Right ventricle myocardium inferior (tissue), 1 donor: ENCODE measurements at regions not wholly inside any gene's neighbourhood (a gene's known extent, or its start where the extent isn't known, plus 50 kb on each side); places are given as distances from the start of the nearest gene placed in this dataset.

Experiments
- ATAC-seq: fragments of 200-7000 bp; cut with Tn5 transposase; one replicate; pipeline ENCODE4 v1.9.1; 2020; ENCODE audit warnings: mild to moderate bottlenecking, moderate library complexity
- DNase-seq: peaks from one replicate; pipeline ENCODE4 v3.0.0; 2021; ENCODE audit errors: missing footprints
- intact Hi-C: fragments of 100-400 bp; cut with DNase I; formaldehyde crosslinking; loops from one replicate; pipeline ENCODE4 v1.11.0; 2022
- donor health status: DM: no; HTN: yes; CAD: no; lungs with severe emphysema.

GRCh38 chr1:199264911-199265310 lies 626.1 kb downstream of the PTPRC start:
- intact Hi-C loops: no loop called here
- ATAC-seq (no peak), DNase-seq (no peak)

GRCh38 chr1:199265319-199265718 lies 626.5 kb downstream of the PTPRC start:
- ATAC-seq: no peak
- DNase-seq: no peak
- intact Hi-C loops: no loop called here

- ATAC-seq: no peak
- no peak for DNase-seq
- intact Hi-C loops: no loop called here
Observed at GRCh38 chr1:199269241-199269640, 630.4 kb downstream of the PTPRC start.

GRCh38 chr1:199272139-199272544 lies 633.3 kb downstream of the PTPRC start:
- no peak for ATAC-seq
- intact Hi-C loops: no loop called here
- no peak for DNase-seq

- DNase-seq (no peak), ATAC-seq (no peak)
- intact Hi-C loops: no loop called here
Observed at GRCh38 chr1:199272628-199273086, 633.8 kb downstream of the PTPRC start.

- DNase-seq (no peak), ATAC-seq (no peak)
- intact Hi-C loops: no loop called here
Observed at GRCh38 chr1:199273837-199274379, 635.1 kb downstream of the PTPRC start.

GRCh38 chr1:199279067-199279466 lies 640.2 kb downstream of the PTPRC start:
- ATAC-seq (no peak), DNase-seq (no peak)
- intact Hi-C loops: no loop called here

- DNase-seq (no peak), ATAC-seq (no peak)
- intact Hi-C loops: no loop called here
Observed at GRCh38 chr1:199279872-199280645, 641.2 kb downstream of the PTPRC start.

- intact Hi-C loops: no loop called here
- ATAC-seq: no peak
- no peak for DNase-seq
Observed at GRCh38 chr1:199282751-199283305, 644.0 kb downstream of the PTPRC start.

GRCh38 chr1:199283794-199284193 lies 645.0 kb downstream of the PTPRC start:
- ATAC-seq (no peak), DNase-seq (no peak)
- intact Hi-C loops: no loop called here

GRCh38 chr1:199287206-199287605 lies 648.4 kb downstream of the PTPRC start:
- intact Hi-C loops: no loop called here
- ATAC-seq (no peak), DNase-seq (no peak)

- ATAC-seq (no peak), DNase-seq (no peak)
- intact Hi-C loops: no loop called here
Observed at GRCh38 chr1:199287647-199288046, 648.8 kb downstream of the PTPRC start.

GRCh38 chr1:199290186-199290585 lies 651.3 kb downstream of the PTPRC start:
- DNase-seq: no peak
- no peak for ATAC-seq
- intact Hi-C loops: no loop called here

- no peak for ATAC-seq
- no peak for DNase-seq
- intact Hi-C loops: no loop called here
Observed at GRCh38 chr1:199291022-199291740, 652.3 kb downstream of the PTPRC start.

- intact Hi-C loops: no loop called here
- ATAC-seq (no peak), DNase-seq (no peak)
Observed at GRCh38 chr1:199292896-199293295, 654.1 kb downstream of the PTPRC start.

- intact Hi-C loops: no loop called here
- no peak for ATAC-seq
- no peak for DNase-seq
Observed at GRCh38 chr1:199295107-199295506, 656.3 kb downstream of the PTPRC start.

- DNase-seq: no peak
- intact Hi-C loops: no loop called here
- no peak for ATAC-seq
Observed at GRCh38 chr1:199297174-199297573, 658.3 kb downstream of the PTPRC start.

- ATAC-seq (no peak), DNase-seq (no peak)
- intact Hi-C loops: no loop called here
Observed at GRCh38 chr1:199297887-199298286, 659.0 kb downstream of the PTPRC start.

GRCh38 chr1:199298825-199299224 lies 660.0 kb downstream of the PTPRC start:
- ATAC-seq (no peak), DNase-seq (no peak)
- intact Hi-C loops: no loop called here
